DND-41 (cell line): ENCODE measurements at regions not wholly inside any gene's neighbourhood (a gene's known extent, or its start where the extent isn't known, plus 50 kb on each side); places are given as distances from the start of the nearest gene placed in this dataset.

Experiments
- EZH2 ChIP-seq: IDR thresholded peaks from 3 replicates; pipeline ENCODE4 v1.6.1; 2012; ENCODE audit warnings: borderline replicate concordance, low read depth, mild to moderate bottlenecking, moderate library complexity, low read length, inconsistent platforms; ENCODE audit not compliant: severe bottlenecking
- TF ChIP-seq, protein P1 (sequence below): IDR thresholded peaks from 2 replicates; pipeline ENCODE4 v1.5.1; 2012; ENCODE audit warnings: borderline replicate concordance, low read length, moderate library complexity, mild to moderate bottlenecking; ENCODE audit not compliant: poor library complexity, severe bottlenecking; ENCODE audit errors: extremely low read depth

DNA sequence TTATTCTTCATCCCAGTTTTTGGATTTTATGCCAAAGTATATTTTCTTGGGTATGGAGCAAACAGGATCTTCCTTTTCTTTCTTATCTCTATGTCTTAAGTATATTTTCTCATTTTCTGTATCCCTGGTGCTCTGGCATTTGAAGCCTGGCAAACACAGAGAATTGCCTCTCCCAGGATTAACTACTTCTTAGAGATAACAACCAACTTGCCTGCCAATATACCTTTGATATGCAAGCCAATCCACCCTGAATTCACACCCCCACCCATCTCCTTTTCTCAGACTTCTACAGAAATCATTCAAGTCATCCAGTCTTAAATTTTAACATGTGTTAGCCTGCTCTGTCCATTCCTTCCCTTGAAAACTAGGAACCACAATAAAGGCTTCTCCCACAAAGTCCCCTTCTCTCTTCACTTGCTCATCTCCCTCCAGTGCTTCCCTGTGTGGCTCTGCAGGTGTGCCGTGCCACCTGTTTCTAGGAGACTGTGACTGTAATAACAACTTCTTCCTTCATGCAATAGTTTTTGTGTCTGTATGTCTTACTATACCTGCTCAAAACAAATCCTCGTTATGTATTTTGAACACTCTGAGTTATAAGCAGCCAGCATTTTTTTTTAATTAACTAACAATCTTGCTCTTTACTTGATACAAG is 649.7 kb upstream of the RIOK2 start:
- TF ChIP-seq, protein P1, sequence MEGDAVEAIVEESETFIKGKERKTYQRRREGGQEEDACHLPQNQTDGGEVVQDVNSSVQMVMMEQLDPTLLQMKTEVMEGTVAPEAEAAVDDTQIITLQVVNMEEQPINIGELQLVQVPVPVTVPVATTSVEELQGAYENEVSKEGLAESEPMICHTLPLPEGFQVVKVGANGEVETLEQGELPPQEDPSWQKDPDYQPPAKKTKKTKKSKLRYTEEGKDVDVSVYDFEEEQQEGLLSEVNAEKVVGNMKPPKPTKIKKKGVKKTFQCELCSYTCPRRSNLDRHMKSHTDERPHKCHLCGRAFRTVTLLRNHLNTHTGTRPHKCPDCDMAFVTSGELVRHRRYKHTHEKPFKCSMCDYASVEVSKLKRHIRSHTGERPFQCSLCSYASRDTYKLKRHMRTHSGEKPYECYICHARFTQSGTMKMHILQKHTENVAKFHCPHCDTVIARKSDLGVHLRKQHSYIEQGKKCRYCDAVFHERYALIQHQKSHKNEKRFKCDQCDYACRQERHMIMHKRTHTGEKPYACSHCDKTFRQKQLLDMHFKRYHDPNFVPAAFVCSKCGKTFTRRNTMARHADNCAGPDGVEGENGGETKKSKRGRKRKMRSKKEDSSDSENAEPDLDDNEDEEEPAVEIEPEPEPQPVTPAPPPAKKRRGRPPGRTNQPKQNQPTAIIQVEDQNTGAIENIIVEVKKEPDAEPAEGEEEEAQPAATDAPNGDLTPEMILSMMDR = no peak
- no peak for TF ChIP-seq EZH2
